Tibial nerve (tissue), 4 donors: ENCODE measurements at regions not wholly inside any gene's neighbourhood (a gene's known extent, or its start where the extent isn't known, plus 50 kb on each side); places are given as distances from the start of the nearest gene placed in this dataset.

ENCODE experiments used
- DNase-seq, 2 donors: peaks; one replicate each; pipeline ENCODE4 v3.0.0-alpha.2; 2019; ENCODE audit warnings: low spot score in 2 of 2
- H3K27ac ChIP-seq, 4 donors: fragments of 200-600 bp; sonication (generic) in 3 of 4; one replicate each; pipeline ENCODE4 v1.5.1; 2017 to 2019; ENCODE audit warnings: mild to moderate bottlenecking in 1 of 4
- H3K27me3 ChIP-seq, 2 donors: fragments of 200-600 bp; sonication (generic) in 1 of 2; one replicate each; pipeline versions ENCODE4 v1.5.1 to v1.6.0; 2017 to 2019
- H3K36me3 ChIP-seq, 3 donors: fragments of 200-600 bp; sonication (generic); one replicate each; pipeline ENCODE4 v1.5.1; 2018 to 2019
- H3K4me1 ChIP-seq, 4 donors: fragments of 200-600 bp; sonication (generic) in 3 of 4; one replicate each; pipeline ENCODE4 v1.5.1; 2017 to 2019
- H3K4me3 ChIP-seq, 4 donors: fragments of 200-600 bp; sonication (generic) in 3 of 4; one replicate each; pipeline ENCODE4 v1.5.1; 2017 to 2019; ENCODE audit warnings: mild to moderate bottlenecking in 1 of 4, moderate library complexity in 1 of 4
- H3K9me3 ChIP-seq, 4 donors: fragments of 200-600 bp; sonication (generic) in 3 of 4; one replicate each; pipeline ENCODE4 v1.5.1; 2017 to 2019
- CTCF ChIP-seq, 5 experiments: fragments of 200-600 bp in 3 of 5; fragments of 450-650 bp in 2 of 5; sonication (generic) in 3 of 5; IDR thresholded peaks; one replicate each; pipeline ENCODE4 v1.5.1; 2016 to 2019; ENCODE audit warnings: antibody characterized with exemption in 5 of 5, mild to moderate bottlenecking in 3 of 5, moderate library complexity in 2 of 5
- EP300 ChIP-seq, 2 donors: sonication (generic); formaldehyde crosslinking; IDR thresholded peaks; one replicate each; pipeline ENCODE4 v1.6.1; 2017; ENCODE audit warnings: antibody characterized with exemption in 2 of 2, mild to moderate bottlenecking in 1 of 2
- POLR2A ChIP-seq, 2 donors: fragments of 450-650 bp; IDR thresholded peaks; one replicate each; pipeline ENCODE4 v1.6.1; 2017; ENCODE audit warnings: antibody characterized with exemption in 2 of 2, mild to moderate bottlenecking in 2 of 2, moderate library complexity in 2 of 2
- WGBS, 2 donors: methylation state at CpG; one replicate each; pipeline ENCODE4 v1.1.5; 2018; 5-methylcytosine and 5-hydroxymethylcytosine counted together

- TF ChIP-seq CTCF (IDR thresholded peaks at IDR 0.05) = no peak
- TF ChIP-seq POLR2A (IDR thresholded peaks at IDR 0.05) = no peak
- TF ChIP-seq EP300 (IDR thresholded peaks at IDR 0.05) = no peak
- Histone ChIP-seq H3K4me1 (no peaks in the 10 kb centered on the region), H3K27ac (no peak overlapping the region), H3K36me3 (no peaks in the 10 kb centered on the region), H3K9me3 (no peaks in the 10 kb centered on the region), H3K4me3 (no peak overlapping the region), H3K27me3 (peaks cover 0 to 19% of the 10 kb centered on the region in 2 donors)
- no peak for DNase-seq
- whole genome bisulfite sequencing, 2 donors = 82% methylated on average over 2 of the region's 2 CpGs; no CpG with 5 or more reads in 1 of the 2 donors
Observed at GRCh38 chrX:68945081-68945602, 116.3 kb downstream of the EFNB1 start.

- peaks cover 0 to 3% (median 0%) of the 10 kb centered on the region in 4 donors for H3K4me1 ChIP-seq
Observed at GRCh38 chrX:68944211-68944610, 115.4 kb downstream of the EFNB1 start.

GRCh38 chrX:68942840-68943239 lies 114.0 kb downstream of the EFNB1 start:
- WGBS, 2 donors = 82 to 88% methylated on average over 2 of the region's 2 CpGs

More at GRCh38 chrX:68944211-68944610, 115.4 kb downstream of the EFNB1 start:
- Histone ChIP-seq H3K27ac (no peak overlapping the region), H3K9me3 (no peaks in the 10 kb centered on the region), H3K36me3 (no peaks in the 10 kb centered on the region), H3K4me3 (no peak overlapping the region), H3K27me3 (peaks cover 0 to 19% of the 10 kb centered on the region in 2 donors)
- WGBS, 2 donors = 67% methylated on average over 1 of the region's 2 CpGs; no CpG with 5 or more reads in 1 of the 2 donors
- no peak for DNase-seq
- TF ChIP-seq POLR2A (IDR thresholded peaks at IDR 0.05) (no peak), CTCF (IDR thresholded peaks at IDR 0.05) (no peak), EP300 (IDR thresholded peaks at IDR 0.05) (no peak)

GRCh38 chrX:68942104-68942503 lies 113.3 kb downstream of the EFNB1 start:
- H3K27me3 ChIP-seq = peaks cover 0 to 12% of the 10 kb centered on the region in 2 donors

More at GRCh38 chrX:68942840-68943239, 114.0 kb downstream of the EFNB1 start:
- H3K27me3 ChIP-seq = peaks cover 0 to 17% of the 10 kb centered on the region in 2 donors
- H3K36me3 ChIP-seq = no peaks in the 10 kb centered on the region
- H3K4me1 ChIP-seq = peaks cover 0 to 15% (median 0%) of the 10 kb centered on the region in 4 donors
- H3K9me3 ChIP-seq = no peaks in the 10 kb centered on the region
- TF ChIP-seq CTCF (IDR thresholded peaks at IDR 0.05) = no peak
- no peak for TF ChIP-seq EP300 (IDR thresholded peaks at IDR 0.05)
- TF ChIP-seq POLR2A (IDR thresholded peaks at IDR 0.05) = no peak
- DNase-seq = no peak
- H3K27ac ChIP-seq = no peak overlapping the region
- no peak overlapping the region for H3K4me3 ChIP-seq

More at GRCh38 chrX:68942104-68942503, 113.3 kb downstream of the EFNB1 start:
- TF ChIP-seq POLR2A (IDR thresholded peaks at IDR 0.05) (no peak), EP300 (IDR thresholded peaks at IDR 0.05) (no peak), CTCF (IDR thresholded peaks at IDR 0.05) (no peak)
- Histone ChIP-seq H3K27ac (no peak overlapping the region), H3K9me3 (no peaks in the 10 kb centered on the region), H3K4me1 (peaks cover 0 to 15% (median 0%) of the 10 kb centered on the region in 4 donors), H3K4me3 (no peak overlapping the region), H3K36me3 (no peaks in the 10 kb centered on the region)
- no peak for DNase-seq
- 2 to 37% methylated on average over 6 of the region's 6 CpGs for WGBS, 2 donors
